Gastrocnemius medialis (tissue), 4 donors: ENCODE measurements at regions not wholly inside any gene's neighbourhood (a gene's known extent, or its start where the extent isn't known, plus 50 kb on each side); places are given as distances from the start of the nearest gene placed in this dataset.

Experiments used
- ATAC-seq, 2 donors: fragments of 150-250 bp; one replicate each; pipeline ENCODE4 v1.9.1; 2016
- DNase-seq, 2 donors: peaks; one replicate each; pipeline ENCODE4 v3.0.0-alpha.2; 2019
- H3K27ac ChIP-seq, 4 donors: fragments of 200-600 bp; sonication (generic); 1 replicate in 1 of 4; 2 replicates in 3 of 4; pipeline ENCODE4 v1.5.1; 2016 to 2018; ENCODE audit warnings: mild to moderate bottlenecking in 2 of 4, moderate library complexity in 1 of 4
- H3K27me3 ChIP-seq, 3 donors: fragments of 200-600 bp; sonication (generic) in 2 of 3; 1 replicate in 1 of 3; 2 replicates in 2 of 3; pipeline versions ENCODE4 v1.5.1 to v1.6.0; 2016 to 2019; ENCODE audit warnings: mild to moderate bottlenecking in 1 of 3, moderate library complexity in 1 of 3
- H3K36me3 ChIP-seq, 2 donors: fragments of 200-600 bp; sonication (generic) in 1 of 2; one replicate each; pipeline ENCODE4 v1.5.1; 2017 to 2018
- H3K4me1 ChIP-seq, 2 donors: fragments of 200-600 bp; sonication (generic) in 1 of 2; one replicate each; pipeline ENCODE4 v1.5.1; 2016 to 2017; ENCODE audit warnings: mild to moderate bottlenecking in 2 of 2
- H3K4me3 ChIP-seq, 4 donors: fragments of 200-600 bp; sonication (generic) in 3 of 4; 1 replicate in 1 of 4; 2 replicates in 3 of 4; pipeline ENCODE4 v1.5.1; 2016 to 2019; ENCODE audit warnings: mild to moderate bottlenecking in 2 of 4
- H3K9me3 ChIP-seq, 3 donors: fragments of 200-600 bp; sonication (generic) in 2 of 3; 1 replicate in 1 of 3; 2 replicates in 2 of 3; pipeline ENCODE4 v1.5.1; 2016 to 2019
- CTCF ChIP-seq, 5 experiments: fragments of 450-650 bp in 3 of 5; fragments of 200-600 bp in 2 of 5; sonication (generic) in 2 of 5; IDR thresholded peaks in 4 of 5; conservative IDR thresholded peaks in 1 of 5; 1 replicate in 4 of 5; 2 replicates in 1 of 5; pipeline ENCODE4 v1.5.1; 2016 to 2019; ENCODE audit warnings: antibody characterized with exemption in 5 of 5, mild to moderate bottlenecking in 3 of 5, moderate library complexity in 3 of 5
- POLR2A ChIP-seq, 2 donors: fragments of 450-650 bp; IDR thresholded peaks; one replicate each; pipeline ENCODE4 v1.6.1; 2017; ENCODE audit warnings: antibody characterized with exemption in 2 of 2, mild to moderate bottlenecking in 2 of 2, moderate library complexity in 2 of 2
- in situ Hi-C, 4 donors: fragments of 200-750 bp; cut with MboI; loops; one replicate each; pipeline versions ENCODE4 v1.15.0 to v1.8.0; 2017; ENCODE audit warnings: low sequenced_read_pairs in 4 of 4
- intact Hi-C: fragments of 100-400 bp; cut with DNase I; formaldehyde crosslinking; loops from one replicate; pipeline ENCODE4 v1.15.1; 2023; ENCODE audit warnings: low total_unique reads

GRCh38 chr1:182137546-182137945 lies 76.0 kb upstream of the ZNF648 start:
- no peaks in the 10 kb centered on the region for H3K4me1 ChIP-seq
- no peaks in the 10 kb centered on the region for H3K36me3 ChIP-seq
- no peaks in the 10 kb centered on the region for H3K9me3 ChIP-seq
- ATAC-seq: no peak
- DNase-seq: no peak
- H3K27ac ChIP-seq: no peak overlapping the region
- no peaks in the 10 kb centered on the region for H3K27me3 ChIP-seq
- no peak overlapping the region for H3K4me3 ChIP-seq
- TF ChIP-seq CTCF (IDR thresholded peaks at IDR 0.05 in 4 of 5, conservative IDR thresholded peaks at IDR 0.05 in 1 of 5) (no peak), POLR2A (IDR thresholded peaks at IDR 0.05) (no peak)
- in situ Hi-C loops (no loop called here), intact Hi-C loops (no loop called here)

GRCh38 chr1:182135946-182136345 lies 74.4 kb upstream of the ZNF648 start:
- no peaks in the 10 kb centered on the region for H3K36me3 ChIP-seq
- H3K9me3 ChIP-seq: no peaks in the 10 kb centered on the region
- DNase-seq: no peak
- intact Hi-C loops: no loop called here
- no peaks in the 10 kb centered on the region for H3K4me1 ChIP-seq
- no peak overlapping the region for H3K4me3 ChIP-seq
- no peak for TF ChIP-seq POLR2A (IDR thresholded peaks at IDR 0.05)
- no peak for TF ChIP-seq CTCF (IDR thresholded peaks at IDR 0.05 in 4 of 5, conservative IDR thresholded peaks at IDR 0.05 in 1 of 5)
- H3K27me3 ChIP-seq: no peaks in the 10 kb centered on the region
- in situ Hi-C loops: no loop called here
- no peak for ATAC-seq
- no peak overlapping the region for H3K27ac ChIP-seq

GRCh38 chr1:182134257-182134656 lies 72.7 kb upstream of the ZNF648 start:
- no peak overlapping the region for H3K4me3 ChIP-seq
- H3K27me3 ChIP-seq: no peaks in the 10 kb centered on the region
- intact Hi-C loops (no loop called here), in situ Hi-C loops (no loop called here)
- TF ChIP-seq POLR2A (IDR thresholded peaks at IDR 0.05) (no peak), CTCF (IDR thresholded peaks at IDR 0.05 in 4 of 5, conservative IDR thresholded peaks at IDR 0.05 in 1 of 5) (no peak)
- no peaks in the 10 kb centered on the region for H3K36me3 ChIP-seq
- no peaks in the 10 kb centered on the region for H3K4me1 ChIP-seq
- H3K27ac ChIP-seq: no peak overlapping the region
- H3K9me3 ChIP-seq: no peaks in the 10 kb centered on the region
- DNase-seq (no peak), ATAC-seq (no peak)

- no peak for DNase-seq
- Histone ChIP-seq H3K36me3 (no peaks in the 10 kb centered on the region), H3K27ac (no peak overlapping the region), H3K27me3 (no peaks in the 10 kb centered on the region), H3K4me1 (no peaks in the 10 kb centered on the region), H3K9me3 (no peaks in the 10 kb centered on the region), H3K4me3 (no peak overlapping the region)
- no peak for ATAC-seq
- TF ChIP-seq POLR2A (IDR thresholded peaks at IDR 0.05): no peak
- no peak for TF ChIP-seq CTCF (IDR thresholded peaks at IDR 0.05 in 4 of 5, conservative IDR thresholded peaks at IDR 0.05 in 1 of 5)
- in situ Hi-C loops (no loop called here), intact Hi-C loops (no loop called here)
These were observed 71.7 kb upstream of the ZNF648 start for GRCh38 chr1:182133181-182133580.

GRCh38 chr1:182129398-182129797 lies 67.9 kb upstream of the ZNF648 start:
- no peaks in the 10 kb centered on the region for H3K9me3 ChIP-seq
- intact Hi-C loops: no loop called here
- no peak overlapping the region for H3K27ac ChIP-seq
- TF ChIP-seq CTCF (IDR thresholded peaks at IDR 0.05 in 4 of 5, conservative IDR thresholded peaks at IDR 0.05 in 1 of 5) (no peak), POLR2A (IDR thresholded peaks at IDR 0.05) (no peak)
- DNase-seq: no peak
- no peak for ATAC-seq
- H3K4me3 ChIP-seq: no peak overlapping the region
- no peaks in the 10 kb centered on the region for H3K4me1 ChIP-seq
- H3K27me3 ChIP-seq: no peaks in the 10 kb centered on the region
- in situ Hi-C loops: no loop called here
- no peaks in the 10 kb centered on the region for H3K36me3 ChIP-seq
